LNCaP clone FGC (cell line): ENCODE measurements at regions not wholly inside any gene's neighbourhood (a gene's known extent, or its start where the extent isn't known, plus 50 kb on each side); places are given as distances from the start of the nearest gene placed in this dataset.

ENCODE experiments used
- DNase-seq: peaks from one replicate; pipeline ENCODE4 v3.0.0-alpha.2; 2011; ENCODE audit warnings: low read depth
- H3K4me3 ChIP-seq: 2 replicates; pipeline ENCODE4 v1.5.1; 2011; ENCODE audit warnings: mild to moderate bottlenecking, low read depth, low read length, control low read depth
- TF ChIP-seq, protein P1 (sequence below): IDR thresholded peaks from 2 replicates; pipeline ENCODE4 v1.5.1; 2012; ENCODE audit warnings: mild to moderate bottlenecking; ENCODE audit not compliant: control insufficient read depth, insufficient read depth; ENCODE audit errors: extremely low read depth

DNA sequence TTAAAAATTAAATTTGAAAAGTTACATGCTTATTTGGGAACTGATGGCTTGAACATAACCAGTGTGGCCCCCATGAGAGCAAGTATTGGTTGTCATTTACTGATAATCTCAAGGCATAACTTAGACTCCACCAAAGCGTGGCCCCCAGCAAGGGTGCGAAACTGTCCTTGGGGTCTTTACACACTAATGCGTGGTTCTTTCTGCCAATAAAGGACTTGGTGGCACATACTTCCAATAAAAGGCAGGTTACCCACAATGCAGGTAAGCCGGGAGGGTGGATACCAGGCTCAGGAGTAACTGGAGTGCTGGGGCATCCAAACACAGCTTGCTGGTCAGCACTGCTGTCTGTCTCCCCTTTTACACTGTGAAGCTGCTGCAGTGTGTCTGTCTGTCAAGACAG is 278.2 kb upstream of the NCKAP5 start:
- DNase-seq = no peak
- no peak overlapping the region for H3K4me3 ChIP-seq
- TF ChIP-seq, protein P1, sequence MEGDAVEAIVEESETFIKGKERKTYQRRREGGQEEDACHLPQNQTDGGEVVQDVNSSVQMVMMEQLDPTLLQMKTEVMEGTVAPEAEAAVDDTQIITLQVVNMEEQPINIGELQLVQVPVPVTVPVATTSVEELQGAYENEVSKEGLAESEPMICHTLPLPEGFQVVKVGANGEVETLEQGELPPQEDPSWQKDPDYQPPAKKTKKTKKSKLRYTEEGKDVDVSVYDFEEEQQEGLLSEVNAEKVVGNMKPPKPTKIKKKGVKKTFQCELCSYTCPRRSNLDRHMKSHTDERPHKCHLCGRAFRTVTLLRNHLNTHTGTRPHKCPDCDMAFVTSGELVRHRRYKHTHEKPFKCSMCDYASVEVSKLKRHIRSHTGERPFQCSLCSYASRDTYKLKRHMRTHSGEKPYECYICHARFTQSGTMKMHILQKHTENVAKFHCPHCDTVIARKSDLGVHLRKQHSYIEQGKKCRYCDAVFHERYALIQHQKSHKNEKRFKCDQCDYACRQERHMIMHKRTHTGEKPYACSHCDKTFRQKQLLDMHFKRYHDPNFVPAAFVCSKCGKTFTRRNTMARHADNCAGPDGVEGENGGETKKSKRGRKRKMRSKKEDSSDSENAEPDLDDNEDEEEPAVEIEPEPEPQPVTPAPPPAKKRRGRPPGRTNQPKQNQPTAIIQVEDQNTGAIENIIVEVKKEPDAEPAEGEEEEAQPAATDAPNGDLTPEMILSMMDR = no peak

DNA sequence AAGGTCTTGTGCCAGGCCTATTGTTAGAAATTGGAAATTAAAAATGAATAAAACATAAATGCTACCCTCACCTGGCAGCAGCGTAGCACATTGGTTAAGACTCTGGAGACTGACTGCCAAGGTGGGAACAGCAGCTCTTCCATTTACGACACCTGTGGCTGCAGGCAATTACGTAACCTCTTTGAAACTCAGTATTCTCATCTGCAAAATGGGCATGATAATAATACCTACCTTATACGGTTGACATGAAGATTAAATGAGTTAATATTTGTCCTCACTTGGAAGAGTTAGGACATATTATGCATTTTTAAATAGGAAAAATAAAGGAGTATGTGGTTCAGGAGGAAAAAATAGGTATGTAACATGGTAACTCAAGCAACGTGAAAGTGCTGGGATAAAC is 279.3 kb upstream of the NCKAP5 start:
- DNase-seq = no peak
- TF ChIP-seq, protein P1 = no peak
- H3K4me3 ChIP-seq = no peak overlapping the region

DNA sequence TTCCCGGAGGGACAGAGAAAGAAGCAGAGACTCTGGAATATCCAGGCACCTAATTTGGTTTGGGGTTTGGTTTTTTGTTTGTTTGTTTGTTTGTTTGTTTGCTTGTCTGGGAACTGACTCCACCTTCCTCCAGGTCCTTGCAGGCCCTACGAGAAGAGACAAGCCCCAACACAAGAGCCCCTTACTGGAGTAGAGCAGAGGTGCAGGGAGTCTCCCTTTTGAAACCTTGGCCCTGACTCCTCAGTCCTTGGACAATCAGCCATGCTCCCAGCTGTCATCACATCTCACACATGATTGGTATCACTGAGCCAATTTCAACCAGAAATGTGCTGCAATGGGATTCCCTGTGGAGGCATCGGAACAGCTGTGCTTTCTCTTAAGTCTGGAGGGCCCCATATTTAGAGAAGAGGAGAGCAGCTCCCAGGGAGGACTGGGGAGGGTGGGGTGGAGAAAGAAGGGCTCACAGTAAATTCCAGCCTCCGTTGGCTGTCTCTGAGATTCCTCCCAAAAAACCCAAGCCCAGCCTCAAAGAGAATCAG is 279.9 kb upstream of the NCKAP5 start:
- no peak overlapping the region for H3K4me3 ChIP-seq
- no peak for DNase-seq
- TF ChIP-seq, protein P1 = no peak

DNA sequence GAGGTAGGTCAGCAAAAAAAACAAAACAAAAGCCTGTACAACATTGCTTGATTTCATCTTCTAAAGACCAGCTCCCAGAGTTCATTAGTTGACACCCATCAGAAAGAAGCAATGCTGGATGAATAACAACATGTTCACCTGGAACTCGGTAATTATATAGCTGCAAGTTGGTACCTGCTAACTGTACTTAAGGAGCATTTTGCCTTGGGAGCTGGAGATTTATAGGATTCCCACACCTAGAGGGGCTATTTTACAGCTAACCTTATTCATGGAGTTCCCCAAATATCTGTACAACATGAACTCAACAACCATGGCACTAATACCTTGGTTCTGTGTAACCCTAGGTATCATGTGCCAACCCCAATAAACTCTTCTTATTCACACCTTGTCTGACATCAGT is 281.1 kb upstream of the NCKAP5 start:
- H3K4me3 ChIP-seq = no peak overlapping the region
- DNase-seq = no peak
- TF ChIP-seq, protein P1 = no peak

DNA sequence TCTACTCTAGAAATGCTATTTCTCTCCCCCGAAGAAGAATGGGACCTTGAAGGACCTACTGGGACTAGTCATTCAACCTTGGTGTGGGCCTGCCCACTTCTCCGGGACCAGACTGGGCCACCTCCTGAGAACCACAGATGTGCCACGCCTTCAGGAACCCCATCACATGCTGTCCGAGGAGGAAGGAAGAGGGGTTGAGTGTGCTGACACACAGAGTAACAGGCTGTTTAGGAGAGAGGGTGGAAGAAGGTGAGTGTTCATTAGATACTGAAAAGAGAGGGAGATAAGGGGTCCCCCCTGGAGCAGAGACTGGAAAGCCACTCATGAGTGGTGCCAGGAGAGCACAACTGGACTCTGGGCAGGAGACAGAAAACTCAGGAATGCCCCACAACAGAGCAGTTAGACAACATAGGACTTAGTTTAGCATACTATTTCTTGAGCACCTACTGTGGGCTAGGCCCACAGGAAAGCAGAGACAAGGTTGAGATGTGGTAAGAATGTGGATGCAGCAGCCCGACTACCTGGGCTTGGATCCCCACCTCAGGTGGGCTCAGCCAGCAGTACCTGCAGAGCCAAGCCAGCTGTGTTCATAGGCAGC is 286.4 kb upstream of the NCKAP5 start:
- H3K4me3 ChIP-seq = no peak overlapping the region
- DNase-seq = no peak
- TF ChIP-seq, protein P1 = no peak

DNA sequence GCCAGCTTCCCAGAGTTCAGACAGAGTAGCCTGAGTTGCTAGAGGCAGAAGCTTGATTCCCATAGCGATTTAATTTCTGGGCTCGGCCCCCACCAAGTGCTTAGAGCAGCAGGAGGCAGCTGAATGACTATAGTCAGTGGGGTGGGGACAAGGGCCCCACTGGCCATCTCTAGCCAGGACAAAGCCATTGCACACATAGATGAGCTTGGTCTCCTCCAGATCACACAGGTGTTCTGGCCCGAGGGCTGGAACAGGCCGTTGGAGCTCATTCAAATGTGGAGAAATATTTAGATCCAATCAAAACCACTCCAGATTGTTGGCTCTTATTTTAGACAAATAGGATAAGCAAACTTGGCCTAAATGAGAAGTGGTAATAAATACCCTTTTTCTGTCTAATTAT is 287.3 kb upstream of the NCKAP5 start:
- no peak for DNase-seq
- no peak overlapping the region for H3K4me3 ChIP-seq
- TF ChIP-seq, protein P1 = no peak

DNA sequence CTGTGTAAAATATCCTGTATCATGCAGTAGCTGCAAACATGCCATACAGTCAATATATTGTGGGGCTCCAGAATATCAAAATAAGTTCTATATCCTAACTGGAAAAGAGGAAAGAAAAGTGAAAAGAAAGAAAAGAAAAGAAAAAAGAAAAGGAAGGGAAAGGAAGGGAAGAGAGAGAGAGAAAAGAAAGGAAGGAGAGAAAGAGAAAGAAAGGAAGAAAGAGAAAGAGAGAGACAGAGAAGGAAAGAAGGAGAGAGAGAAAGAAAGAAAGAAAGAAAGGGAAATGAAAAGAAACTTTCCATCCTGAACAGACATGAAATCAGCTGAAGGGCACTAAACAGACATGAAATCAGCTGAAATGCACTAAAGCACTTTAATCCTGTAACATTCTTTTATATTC is 288.4 kb upstream of the NCKAP5 start:
- no peak overlapping the region for H3K4me3 ChIP-seq
- DNase-seq = no peak
- TF ChIP-seq, protein P1 = no peak
